HepG2 (cell line): ENCODE measurements at regions not wholly inside any gene's neighbourhood (a gene's known extent, or its start where the extent isn't known, plus 50 kb on each side); places are given as distances from the start of the nearest gene placed in this dataset.

Source experiments
- ATAC-seq: fragments of 200-7000 bp; cut with Tn5 transposase; 3 replicates; pipeline ENCODE4 v1.9.1; 2020; ENCODE audit warnings: mild to moderate bottlenecking, moderate library complexity
- BruUV-seq: library from RNA; stranded (reverse); fragments of 400-500 nt; replicated peaks from 2 replicates; lab custom pipeline; 2021; lab: Mats Ljungman, UMichigan
- CTCF ChIA-PET: fragments of 300-600 bp; formaldehyde crosslinking; extraction: SDS; loops from one replicate; lab custom pipeline; 2021; ENCODE audit warnings: low total read pairs, inconsistent platforms, low intra/inter-chr PET ratio; lab: Yijun Ruan, JAX
- POLR2A ChIA-PET: fragments of 350-600 bp; sonication (Branson Sonifier 250); formaldehyde crosslinking; loops from one replicate; lab custom pipeline; 2020; ENCODE audit warnings: antibody characterized with exemption, inconsistent platforms; lab: Yijun Ruan, JAX
- DNase-seq: peaks from one replicate; pipeline ENCODE4 v3.0.0-alpha.2; 2015; ENCODE audit warnings: low spot score
- FAIRE-seq: peaks from 3 replicates; lab custom pipeline; 2011; peaks lifted over from hg19 to GRCh38; lab: Jason Lieb, UNC
- H2AFZ ChIP-seq: one replicate; pipeline ENCODE4 v1.6.1; 2011; ENCODE audit warnings: low read length, inconsistent platforms
- H3K27ac ChIP-seq: fragments of 300-600 bp; 3 replicates; pipeline ENCODE4 v1.8.0; 2011; ENCODE audit warnings: mixed run types, mild to moderate bottlenecking, mixed read lengths, low read length, inconsistent platforms; ENCODE audit not compliant: insufficient read depth; ENCODE audit errors: extremely low read length
- H3K27me3 ChIP-seq, 2 experiments: fragments of 200-600 bp in 1 of 2; 2 replicates in 1 of 2; 3 replicates in 1 of 2; pipeline versions ENCODE4 v1.6.0 to v1.8.0; 2011; ENCODE audit warnings: low read length in 2 of 2, mild to moderate bottlenecking in 2 of 2, moderate library complexity in 2 of 2, inconsistent platforms in 1 of 2; ENCODE audit not compliant: insufficient read depth in 2 of 2, control insufficient read depth in 1 of 2
- H3K36me3 ChIP-seq, 2 experiments: fragments of 200-600 bp in 1 of 2; replicated peaks in 1 of 2; 2 replicates in 1 of 2; 3 replicates in 1 of 2; pipeline versions ENCODE4 v1.5.1 to v1.8.0; 2011; ENCODE audit warnings: low read length in 2 of 2, inconsistent platforms in 1 of 2; ENCODE audit not compliant: insufficient read depth in 2 of 2, control insufficient read depth in 1 of 2
- H3K4me1 ChIP-seq: 2 replicates; pipeline ENCODE4 v1.5.1; 2012; ENCODE audit warnings: low read length, inconsistent platforms; ENCODE audit not compliant: insufficient read depth
- H3K4me2 ChIP-seq: 2 replicates; pipeline ENCODE4 v1.6.0; 2011; ENCODE audit warnings: low read depth, low read length, inconsistent platforms
- H3K4me3 ChIP-seq, 3 experiments: fragments of 200-600 bp in 1 of 3; sonication (generic), shearing (Covaris generic) in 1 of 3; replicated peaks in 1 of 3; 2 replicates each; pipeline ENCODE4 v1.5.1; 2011 to 2016; ENCODE audit warnings: low read length in 3 of 3, inconsistent platforms in 2 of 3, low read depth in 2 of 3, mild to moderate bottlenecking in 2 of 3, control low read depth in 1 of 3, mixed read lengths in 1 of 3; ENCODE audit not compliant: insufficient read depth in 1 of 3
- H3K79me2 ChIP-seq: one replicate; pipeline ENCODE4 v1.6.1; 2011; ENCODE audit warnings: low read length, inconsistent platforms; ENCODE audit not compliant: insufficient read depth
- H3K9ac ChIP-seq: 2 replicates; pipeline ENCODE4 v1.6.0; 2011; ENCODE audit warnings: mild to moderate bottlenecking, low read depth, low read length, inconsistent platforms; ENCODE audit not compliant: insufficient read depth
- H3K9me3 ChIP-seq: 2 replicates; pipeline ENCODE4 v1.5.1; 2012; ENCODE audit warnings: mild to moderate bottlenecking, low read length
- H4K20me1 ChIP-seq: 2 replicates; pipeline ENCODE4 v1.6.0; 2011; ENCODE audit warnings: inconsistent platforms, mild to moderate bottlenecking, low read length, moderate library complexity; ENCODE audit not compliant: insufficient read depth
- GATAD1 ChIP-seq: IDR thresholded peaks from 2 replicates; pipeline ENCODE4 v1.6.1; 2016; ENCODE audit warnings: missing genetic modification reagents, missing compliant biosample characterization
- MXD3 ChIP-seq: IDR thresholded peaks from 2 replicates; pipeline ENCODE4 v1.6.1; 2016; ENCODE audit warnings: mild to moderate bottlenecking, missing biosample characterization, missing genetic modification reagents
- REPIN1 ChIP-seq: sonication (generic); formaldehyde crosslinking; IDR thresholded peaks from 2 replicates; pipeline ENCODE4 v1.8.0; 2022; ENCODE audit warnings: missing genetic modification reagents, low read depth, mild to moderate bottlenecking, borderline replicate concordance
- RXRB ChIP-seq: IDR thresholded peaks from 2 replicates; pipeline ENCODE4 v1.6.1; 2016; ENCODE audit warnings: borderline replicate concordance, missing genetic modification reagents, missing compliant biosample characterization
- SIX4 ChIP-seq: sonication (generic); formaldehyde crosslinking; IDR thresholded peaks from 2 replicates; pipeline ENCODE4 v1.4.0; 2020; ENCODE audit warnings: missing genetic modification reagents
- USF2 ChIP-seq, 2 experiments: sonication (generic) in 1 of 2; formaldehyde crosslinking in 1 of 2; IDR thresholded peaks; 2 replicates each; pipeline versions ENCODE4 v1.5.1 to v1.6.1; 2011 to 2020; ENCODE audit warnings: borderline replicate concordance in 1 of 2, low read depth in 1 of 2, low read length in 1 of 2, mild to moderate bottlenecking in 1 of 2, missing genetic modification reagents in 1 of 2, moderate library complexity in 1 of 2
- ZBTB26 ChIP-seq: IDR thresholded peaks from 2 replicates; pipeline ENCODE4 v1.6.1; 2016; ENCODE audit warnings: missing compliant biosample characterization, missing genetic modification reagents, borderline replicate concordance
- ZBTB38 ChIP-seq: sonication (generic); formaldehyde crosslinking; IDR thresholded peaks from 2 replicates; pipeline ENCODE4 v1.5.1; 2020; ENCODE audit warnings: mild to moderate bottlenecking, missing genetic modification reagents
- ZC3H13 ChIP-seq: sonication (generic); formaldehyde crosslinking; IDR thresholded peaks from 2 replicates; pipeline ENCODE4 v1.8.1; 2023; ENCODE audit warnings: mild to moderate bottlenecking, missing genetic modification reagents, moderate library complexity
- ZFP62 ChIP-seq: sonication (generic); formaldehyde crosslinking; IDR thresholded peaks from 2 replicates; pipeline ENCODE4 v1.4.0; 2020; ENCODE audit warnings: missing genetic modification reagents
- ZNF121 ChIP-seq: sonication (generic); formaldehyde crosslinking; IDR thresholded peaks from 2 replicates; pipeline ENCODE4 v1.5.0; 2020; ENCODE audit warnings: mild to moderate bottlenecking, missing genetic modification reagents
- ZNF567 ChIP-seq: sonication (generic); formaldehyde crosslinking; IDR thresholded peaks from 2 replicates; pipeline ENCODE4 v1.8.1; 2023; ENCODE audit warnings: mild to moderate bottlenecking, missing genetic modification reagents, borderline replicate concordance
- ZNF652 ChIP-seq: IDR thresholded peaks from 2 replicates; pipeline ENCODE4 v1.6.1; 2016; ENCODE audit warnings: low read depth, borderline replicate concordance
- ZNF740 ChIP-seq: sonication (generic); formaldehyde crosslinking; IDR thresholded peaks from 2 replicates; pipeline ENCODE4 v1.4.0; 2020; ENCODE audit warnings: missing genetic modification reagents
- ZNF75D ChIP-seq: sonication (generic); formaldehyde crosslinking; IDR thresholded peaks from 2 replicates; pipeline ENCODE4 v1.8.1; 2023; ENCODE audit warnings: missing genetic modification reagents, mild to moderate bottlenecking, borderline replicate concordance
- ZNF770 ChIP-seq: sonication (generic); formaldehyde crosslinking; IDR thresholded peaks from 2 replicates; pipeline ENCODE4 v1.5.0; 2020; ENCODE audit warnings: mild to moderate bottlenecking, missing genetic modification reagents
- WGBS: methylation state at CpG from one replicate; pipeline ENCODE4 v1.1.6; 2017; ENCODE audit warnings: low lambda C conversion rate; 5-methylcytosine and 5-hydroxymethylcytosine counted together
- in situ Hi-C: cut with HindIII; loops from 2 replicates; pipeline ENCODE4 v1.10.0; 2017; ENCODE audit warnings: low pct_unique_long_range_greater_than_20kb; ENCODE audit not compliant: extremely low pct_ligation_motif_present
- intact Hi-C: fragments of 100-400 bp; cut with micrococcal nuclease; formaldehyde crosslinking; loops from one replicate; pipeline ENCODE4 v1.10.0; 2022; ENCODE audit not compliant: unreplicated experiment

GRCh38 chr3:194283221-194284006 is 67.7 kb downstream of the CPN2 start:
- FAIRE-seq: no peak
- Histone ChIP-seq H3K4me3 (no peak overlapping the region), H3K79me2 (no peaks in the 10 kb centered on the region), H3K27me3 (peaks cover 2 to 81% of the 10 kb centered on the region in 2 experiments), H2AFZ (no peak overlapping the region), H3K36me3 (no peaks in the 10 kb centered on the region), H4K20me1 (no peaks in the 10 kb centered on the region), H3K9me3 (no peaks in the 10 kb centered on the region), H3K4me2 (no peak overlapping the region), H3K9ac (no peak overlapping the region), H3K27ac (no peak overlapping the region), H3K4me1 (no peaks in the 10 kb centered on the region)
- ATAC-seq: no peak
- intact Hi-C loops: no loop called here
- no TSS peak for BruUV-seq
- TF ChIP-seq ZNF121 (CRISPR knock-in tag): no peak
- no peak for TF ChIP-seq USF2 (IDR thresholded peaks at IDR 0.05; ENCODE audit: low read depth, low read length)
- TF ChIP-seq USF2 (CRISPR knock-in tag; IDR thresholded peaks at IDR 0.05; ENCODE audit: borderline replicate concordance): no peak
- TF ChIP-seq ZC3H13: no peak
- no peak for TF ChIP-seq ZNF567 (CRISPR knock-in tag)
- no peak for TF ChIP-seq ZNF652 (CRISPR knock-in tag)
- TF ChIP-seq REPIN1 (CRISPR knock-in tag): no peak
- no peak for TF ChIP-seq RXRB
- no peak for TF ChIP-seq MXD3 (CRISPR knock-in tag)
- no peak for TF ChIP-seq SIX4 (CRISPR knock-in tag)
- TF ChIP-seq ZFP62 (CRISPR knock-in tag): no peak
- TF ChIP-seq ZBTB26 (CRISPR knock-in tag): no peak
- no peak for TF ChIP-seq GATAD1
- no peak for TF ChIP-seq ZNF740
- no peak for TF ChIP-seq ZNF770
- TF ChIP-seq ZBTB38 (CRISPR knock-in tag): no peak
- no peak for TF ChIP-seq ZNF75D
- POLR2A ChIA-PET: no interaction called here
- in situ Hi-C loops: no loop called here
- CTCF ChIA-PET: no interaction called here
- DNase-seq: no peak
- 53% methylated on average over 11 of the region's 12 CpGs for WGBS
